ENCODE measurements at regions not wholly inside any gene's neighbourhood (a gene's known extent, or its start where the extent isn't known, plus 50 kb on each side); places are given as distances from the start of the nearest gene placed in this dataset.

- Histone ChIP-seq H3K4me3 (no peak overlapping the region), H3K9me3 (no peaks in the 10 kb centered on the region), H3K36me3 (no peaks in the 10 kb centered on the region), H3K27me3 (no peaks in the 10 kb centered on the region), H3K27ac (no peak overlapping the region), H3K4me1 (peaks cover 17% of the 10 kb centered on the region)
- TF ChIP-seq CTCF (IDR thresholded peaks at IDR 0.05): no peak
- ATAC-seq (peak; percentile 63), DNase-seq (no peak)
- intact Hi-C loops (cut with DNase I): no loop called here
Measured at GRCh38 chr2:64846177-64846576, 143.0 kb upstream of the SLC1A4 start.

- intact Hi-C loops (cut with DNase I): no loop called here
- no peaks in the 10 kb centered on the region for H3K36me3 ChIP-seq
- no peak for DNase-seq
- no peak overlapping the region for H3K27ac ChIP-seq
- no peak overlapping the region for H3K4me3 ChIP-seq
- H3K4me1 ChIP-seq: peaks cover 11% of the 10 kb centered on the region
- ATAC-seq: no peak
- no peaks in the 10 kb centered on the region for H3K27me3 ChIP-seq
- H3K9me3 ChIP-seq: no peaks in the 10 kb centered on the region
- no peak for TF ChIP-seq CTCF (IDR thresholded peaks at IDR 0.05)
Measured at GRCh38 chr2:64847930-64848329, 141.3 kb upstream of the SLC1A4 start.

GRCh38 chr2:64848363-64848762 lies 140.8 kb upstream of the SLC1A4 start:
- TF ChIP-seq CTCF (IDR thresholded peaks at IDR 0.05): no peak
- no peak for ATAC-seq
- no peaks in the 10 kb centered on the region for H3K27me3 ChIP-seq
- no peak overlapping the region for H3K27ac ChIP-seq
- no peaks in the 10 kb centered on the region for H3K9me3 ChIP-seq
- no peak overlapping the region for H3K4me3 ChIP-seq
- no peaks in the 10 kb centered on the region for H3K36me3 ChIP-seq
- H3K4me1 ChIP-seq: peaks cover 13% of the 10 kb centered on the region
- DNase-seq: no peak
- intact Hi-C loops (cut with DNase I): no loop called here

GRCh38 chr2:64848945-64849344 lies 140.3 kb upstream of the SLC1A4 start:
- Histone ChIP-seq H3K27me3 (no peaks in the 10 kb centered on the region), H3K4me1 (peaks cover 19% of the 10 kb centered on the region), H3K4me3 (no peak overlapping the region), H3K36me3 (no peaks in the 10 kb centered on the region), H3K9me3 (no peaks in the 10 kb centered on the region), H3K27ac (no peak overlapping the region)
- intact Hi-C loops (cut with DNase I): no loop called here
- no peak for TF ChIP-seq CTCF (IDR thresholded peaks at IDR 0.05)
- no peak for DNase-seq
- ATAC-seq: no peak

- no peaks in the 10 kb centered on the region for H3K27me3 ChIP-seq
- no peak for DNase-seq
- ATAC-seq: peak; percentile 3
- H3K36me3 ChIP-seq: no peaks in the 10 kb centered on the region
- no peak overlapping the region for H3K4me3 ChIP-seq
- intact Hi-C loops (cut with DNase I): no loop called here
- no peak overlapping the region for H3K27ac ChIP-seq
- peaks cover 22% of the 10 kb centered on the region for H3K4me1 ChIP-seq
- no peaks in the 10 kb centered on the region for H3K9me3 ChIP-seq
- TF ChIP-seq CTCF (IDR thresholded peaks at IDR 0.05): no peak
Measured at GRCh38 chr2:64850642-64851041, 138.6 kb upstream of the SLC1A4 start.

- peaks cover 27% of the 10 kb centered on the region for H3K4me1 ChIP-seq
- H3K36me3 ChIP-seq: no peaks in the 10 kb centered on the region
- H3K4me3 ChIP-seq: no peak overlapping the region
- no peak for DNase-seq
- H3K27ac ChIP-seq: peak overlapping the region; percentile 65
- H3K9me3 ChIP-seq: no peaks in the 10 kb centered on the region
- intact Hi-C loops (cut with DNase I): no loop called here
- TF ChIP-seq CTCF (IDR thresholded peaks at IDR 0.05): no peak
- peak; percentile 84 for ATAC-seq
- no peaks in the 10 kb centered on the region for H3K27me3 ChIP-seq
Measured at GRCh38 chr2:64852771-64853241, 136.4 kb upstream of the SLC1A4 start.

All from upper lobe of right lung (tissue), 1 donor.